Kidney (tissue), 13 donors: ENCODE measurements at regions not wholly inside any gene's neighbourhood (a gene's known extent, or its start where the extent isn't known, plus 50 kb on each side); places are given as distances from the start of the nearest gene placed in this dataset.
A peak's percentile ranks its signal among the peaks of the same experiment; 100 is the strongest.

ENCODE experiments used
- DNase-seq, 5 donors: peaks; one replicate each; pipeline ENCODE4 v3.0.0-alpha.2; 2013 to 2020
- FAIRE-seq: peaks from 2 replicates; lab custom pipeline; 2012; peaks lifted over from hg19 to GRCh38; lab: Jason Lieb, UNC
- H3K27ac ChIP-seq, 2 donors: one replicate each; pipeline ENCODE4 v1.7.0; 2013; ENCODE audit warnings: low read depth in 2 of 2, low read length in 2 of 2, inconsistent platforms in 1 of 2
- H3K27me3 ChIP-seq: one replicate; pipeline ENCODE4 v1.7.1; 2013; ENCODE audit warnings: low read length, inconsistent platforms; ENCODE audit not compliant: control insufficient read depth, insufficient read depth
- H3K36me3 ChIP-seq, 3 donors: one replicate each; pipeline versions ENCODE4 v1.7.0 to v1.7.1; 2013; ENCODE audit warnings: low read length in 3 of 3, control low read depth in 1 of 3, inconsistent platforms in 1 of 3; ENCODE audit not compliant: insufficient read depth in 3 of 3, control insufficient read depth in 2 of 3
- H3K4me1 ChIP-seq, 3 donors: one replicate each; pipeline versions ENCODE4 v1.7.0 to v1.7.1; 2013; ENCODE audit warnings: low read length in 3 of 3, inconsistent platforms in 1 of 3, low read depth in 1 of 3; ENCODE audit not compliant: control insufficient read depth in 2 of 3, insufficient read depth in 2 of 3
- H3K4me3 ChIP-seq, 3 donors: one replicate each; pipeline versions ENCODE4 v1.7.0 to v1.8.1; 2013; ENCODE audit warnings: low read length in 3 of 3, control low read depth in 1 of 3, inconsistent platforms in 1 of 3
- H3K9ac ChIP-seq, 3 donors: one replicate each; pipeline versions ENCODE4 v1.7.0 to v1.7.1; 2013; ENCODE audit warnings: low read length in 3 of 3, control low read depth in 1 of 3, inconsistent platforms in 1 of 3
- H3K9me3 ChIP-seq, 3 donors: one replicate each; pipeline versions ENCODE4 v1.7.0 to v1.7.1; 2013; ENCODE audit warnings: low read length in 3 of 3, control low read depth in 1 of 3, inconsistent platforms in 1 of 3; ENCODE audit not compliant: control insufficient read depth in 2 of 3, insufficient read depth in 1 of 3
- intact Hi-C: fragments of 100-400 bp; cut with DNase I; formaldehyde crosslinking; loops from one replicate; pipeline ENCODE4 v1.11.1; 2022
- TF ChIP-seq, protein P1 (sequence below): IDR thresholded peaks from 3 replicates; pipeline ENCODE4 v1.5.1; 2012; ENCODE audit warnings: mild to moderate bottlenecking, moderate library complexity, borderline replicate concordance; ENCODE audit not compliant: insufficient read depth; ENCODE audit errors: extremely low read depth
- donor health status: control.
- donor health status: control.
- donor health status: control.
- donor health status: control.
- donor health status: control.
- donor health status: DM: yes; HTN: yes; CAD: no.
- donor health status: Normal renal cell carcinoma (clear cell type).

DNA sequence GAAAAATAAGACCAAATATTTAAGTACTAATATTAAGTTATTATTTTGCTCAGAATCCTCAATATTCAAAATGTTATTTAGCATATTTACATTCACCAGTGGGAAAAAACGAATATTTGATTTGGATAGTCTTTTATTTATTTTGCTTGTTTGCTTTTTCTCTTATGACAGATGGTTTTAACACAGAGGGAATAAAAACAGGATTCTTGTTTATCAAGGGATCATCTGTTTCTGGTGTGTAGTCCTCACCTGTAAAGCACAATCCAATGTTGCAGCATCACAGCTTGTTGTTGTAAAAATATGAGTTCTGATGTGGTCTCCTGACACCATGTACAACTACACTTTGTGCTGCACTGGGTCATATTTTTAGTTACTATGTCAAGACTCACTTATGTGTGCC, 103.9 kb downstream of the AVPR1A start:
- TF ChIP-seq, protein P1, sequence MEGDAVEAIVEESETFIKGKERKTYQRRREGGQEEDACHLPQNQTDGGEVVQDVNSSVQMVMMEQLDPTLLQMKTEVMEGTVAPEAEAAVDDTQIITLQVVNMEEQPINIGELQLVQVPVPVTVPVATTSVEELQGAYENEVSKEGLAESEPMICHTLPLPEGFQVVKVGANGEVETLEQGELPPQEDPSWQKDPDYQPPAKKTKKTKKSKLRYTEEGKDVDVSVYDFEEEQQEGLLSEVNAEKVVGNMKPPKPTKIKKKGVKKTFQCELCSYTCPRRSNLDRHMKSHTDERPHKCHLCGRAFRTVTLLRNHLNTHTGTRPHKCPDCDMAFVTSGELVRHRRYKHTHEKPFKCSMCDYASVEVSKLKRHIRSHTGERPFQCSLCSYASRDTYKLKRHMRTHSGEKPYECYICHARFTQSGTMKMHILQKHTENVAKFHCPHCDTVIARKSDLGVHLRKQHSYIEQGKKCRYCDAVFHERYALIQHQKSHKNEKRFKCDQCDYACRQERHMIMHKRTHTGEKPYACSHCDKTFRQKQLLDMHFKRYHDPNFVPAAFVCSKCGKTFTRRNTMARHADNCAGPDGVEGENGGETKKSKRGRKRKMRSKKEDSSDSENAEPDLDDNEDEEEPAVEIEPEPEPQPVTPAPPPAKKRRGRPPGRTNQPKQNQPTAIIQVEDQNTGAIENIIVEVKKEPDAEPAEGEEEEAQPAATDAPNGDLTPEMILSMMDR, result no peak
- Histone ChIP-seq H3K27ac (no peak overlapping the region), H3K9me3 (no peaks in the 10 kb centered on the region), H3K9ac (no peak overlapping the region), H3K27me3 (no peaks in the 10 kb centered on the region), H3K4me1 (no peaks in the 10 kb centered on the region), H3K4me3 (no peak overlapping the region), H3K36me3 (no peaks in the 10 kb centered on the region)
- FAIRE-seq, result no peak
- intact Hi-C loops, result no loop called here
- DNase-seq, result no peak

DNA sequence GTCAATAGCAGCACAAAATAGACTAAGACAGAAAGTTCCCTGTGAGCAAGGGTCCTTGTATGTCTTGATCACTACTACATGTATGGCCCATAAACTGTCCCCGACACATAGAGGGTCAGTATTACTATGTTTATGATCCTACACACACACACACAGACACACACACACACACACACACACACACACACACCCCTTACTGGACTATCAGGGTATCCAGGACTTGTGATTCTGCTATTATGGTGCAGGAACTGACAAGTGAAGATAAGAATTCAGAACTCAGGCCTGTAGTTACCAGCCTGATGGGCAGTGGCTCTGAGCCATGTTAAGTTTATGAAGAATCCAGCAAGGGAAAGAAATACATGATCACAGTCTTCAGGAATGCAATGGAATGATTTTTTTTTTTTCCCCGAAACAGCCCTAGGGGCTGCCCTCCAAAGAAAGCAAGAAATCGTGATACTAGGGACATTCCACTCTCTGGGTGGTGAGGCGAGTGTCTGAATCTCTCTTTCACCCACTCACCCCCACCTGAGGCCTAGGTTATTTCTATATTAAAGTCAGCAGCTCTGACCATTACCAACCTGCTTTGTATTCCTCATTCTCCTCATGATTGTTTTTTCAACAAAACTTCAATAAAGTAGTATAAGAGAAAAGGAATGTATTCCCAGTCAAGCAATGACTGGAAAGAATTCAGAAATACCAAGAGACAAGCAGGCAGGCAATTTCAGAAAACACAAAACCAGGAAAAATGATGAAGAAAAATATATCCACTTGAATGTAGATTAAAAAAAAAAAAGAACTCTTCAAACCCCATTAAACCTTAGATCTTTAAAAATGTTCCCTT, 105.8 kb downstream of the AVPR1A start:
- Histone ChIP-seq H3K27me3 (no peaks in the 10 kb centered on the region), H3K4me3 (no peak overlapping the region), H3K27ac (no peak overlapping the region), H3K9me3 (no peaks in the 10 kb centered on the region), H3K4me1 (no peaks in the 10 kb centered on the region), H3K36me3 (no peaks in the 10 kb centered on the region), H3K9ac (no peak overlapping the region)
- TF ChIP-seq, protein P1, result no peak
- intact Hi-C loops, result no loop called here
- DNase-seq, result peak in 2 of 5 donors; percentile 18 to 39
- FAIRE-seq, result no peak

DNA sequence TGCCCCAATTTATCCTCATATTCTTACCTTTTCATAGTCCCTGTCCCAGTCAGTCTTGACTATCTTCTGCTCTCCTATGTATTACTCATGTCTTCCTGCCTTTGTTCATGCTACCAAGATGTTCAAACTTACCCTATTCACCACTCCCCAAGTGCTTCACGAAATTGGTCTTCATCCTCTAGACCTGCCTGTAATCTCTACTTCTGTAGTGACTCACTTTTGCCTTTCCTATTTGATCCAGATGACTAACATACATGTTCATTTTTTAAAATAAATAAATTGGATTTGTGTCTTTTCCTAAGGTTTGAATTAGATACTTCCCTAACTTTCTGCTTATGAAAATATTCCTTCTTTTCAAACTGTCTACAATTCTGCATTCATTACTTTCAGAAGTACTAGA, 107.7 kb upstream of the PPM1H start:
- no peak overlapping the region for H3K9ac ChIP-seq
- H3K4me3 ChIP-seq, result no peak overlapping the region
- no peaks in the 10 kb centered on the region for H3K4me1 ChIP-seq
- H3K9me3 ChIP-seq, result no peaks in the 10 kb centered on the region
- DNase-seq, result no peak
- no peak overlapping the region for H3K27ac ChIP-seq
- intact Hi-C loops, result no loop called here
- TF ChIP-seq, protein P1, result no peak
- no peak for FAIRE-seq
- H3K27me3 ChIP-seq, result no peaks in the 10 kb centered on the region
- no peaks in the 10 kb centered on the region for H3K36me3 ChIP-seq
